ENCODE measurements at regions not wholly inside any gene's neighbourhood (a gene's known extent, or its start where the extent isn't known, plus 50 kb on each side); places are given as distances from the start of the nearest gene placed in this dataset.

- Histone ChIP-seq H3K9me3 (ENCODE audit: control insufficient read depth, low read length) (peaks cover 65% of the 10 kb centered on the region), H3K36me3 (ENCODE audit: control insufficient read depth, insufficient read depth, low read length) (no peaks in the 10 kb centered on the region), H3K4me1 (ENCODE audit: control insufficient read depth, insufficient read depth, low read length) (peaks cover 2% of the 10 kb centered on the region), H3K27ac (ENCODE audit: low read depth, low read length) (no peak overlapping the region), H3K4me3 (ENCODE audit: low read length) (no peak overlapping the region), H3K9ac (ENCODE audit: extremely low read depth, low read length, poor library complexity, severe bottlenecking) (no peak overlapping the region), H3K27me3 (ENCODE audit: control insufficient read depth, insufficient read depth, low read length, poor library complexity, severe bottlenecking) (no peaks in the 10 kb centered on the region)
- Mint-ChIP-seq H3K4me1 (peaks cover 15% of the 10 kb centered on the region), H3K27me3 (ENCODE audit: insufficient read depth) (peaks cover 10% of the 10 kb centered on the region), H3K27ac (no peak overlapping the region), H3K9me3 (peaks cover 77% of the 10 kb centered on the region), H3K36me3 (ENCODE audit: low read depth) (peaks cover 16% of the 10 kb centered on the region), H3K4me3 (no peak overlapping the region)
- no peak for TF ChIP-seq CTCF (conservative IDR thresholded peaks at IDR 0.05)
- WGBS, 2 experiments (ENCODE audit: insufficient coverage in 1 of 2, insufficient read length in 1 of 2), result 93 to 100% methylated on average over 5 of the region's 5 CpGs
- DNase-seq, result no peak
Observed at GRCh38 chr15:75143738-75144334, 57.8 kb upstream of the C15orf39 start.

- 75 to 86% methylated on average over 7 of the region's 7 CpGs for WGBS, 2 experiments (ENCODE audit: insufficient coverage in 1 of 2, insufficient read length in 1 of 2)
- no peak for DNase-seq
- H3K9me3 Mint-ChIP-seq, result peaks cover 77% of the 10 kb centered on the region
Observed at GRCh38 chr15:75145027-75145841, 56.4 kb upstream of the C15orf39 start.

GRCh38 chr15:75148280-75148679, 53.4 kb upstream of the C15orf39 start:
- H3K27me3 ChIP-seq (ENCODE audit: control insufficient read depth, insufficient read depth, low read length, poor library complexity, severe bottlenecking), result no peaks in the 10 kb centered on the region
- peaks cover 51% of the 10 kb centered on the region for H3K9me3 ChIP-seq (ENCODE audit: control insufficient read depth, low read length)
- WGBS, 2 experiments (ENCODE audit: insufficient coverage in 1 of 2, insufficient read length in 1 of 2), result 94 to 100% methylated on average over 1 to 2 of the region's 2 CpGs
- Mint-ChIP-seq H3K4me3 (no peak overlapping the region), H3K27ac (no peak overlapping the region), H3K36me3 (ENCODE audit: low read depth) (no peaks in the 10 kb centered on the region), H3K4me1 (peaks cover 9% of the 10 kb centered on the region), H3K27me3 (ENCODE audit: insufficient read depth) (peaks cover 9% of the 10 kb centered on the region), H3K9me3 (peaks cover 52% of the 10 kb centered on the region)
- TF ChIP-seq CTCF (conservative IDR thresholded peaks at IDR 0.05), result no peak
- no peaks in the 10 kb centered on the region for H3K36me3 ChIP-seq (ENCODE audit: control insufficient read depth, insufficient read depth, low read length)
- no peak for DNase-seq
- no peak overlapping the region for H3K4me3 ChIP-seq (ENCODE audit: low read length)
- H3K4me1 ChIP-seq (ENCODE audit: control insufficient read depth, insufficient read depth, low read length), result no peaks in the 10 kb centered on the region
- H3K9ac ChIP-seq (ENCODE audit: extremely low read depth, low read length, poor library complexity, severe bottlenecking), result no peak overlapping the region
- no peak overlapping the region for H3K27ac ChIP-seq (ENCODE audit: low read depth, low read length)

More at GRCh38 chr15:75145027-75145841, 56.4 kb upstream of the C15orf39 start:
- Mint-ChIP-seq H3K36me3 (ENCODE audit: low read depth) (peaks cover 16% of the 10 kb centered on the region), H3K27ac (no peak overlapping the region), H3K27me3 (ENCODE audit: insufficient read depth) (peaks cover 10% of the 10 kb centered on the region), H3K4me1 (peaks cover 7% of the 10 kb centered on the region), H3K4me3 (no peak overlapping the region)
- H3K36me3 ChIP-seq (ENCODE audit: control insufficient read depth, insufficient read depth, low read length), result no peaks in the 10 kb centered on the region
- H3K9ac ChIP-seq (ENCODE audit: extremely low read depth, low read length, poor library complexity, severe bottlenecking), result no peak overlapping the region
- H3K4me1 ChIP-seq (ENCODE audit: control insufficient read depth, insufficient read depth, low read length), result no peaks in the 10 kb centered on the region
- peaks cover 76% of the 10 kb centered on the region for H3K9me3 ChIP-seq (ENCODE audit: control insufficient read depth, low read length)
- no peak for TF ChIP-seq CTCF (conservative IDR thresholded peaks at IDR 0.05)
- no peak overlapping the region for H3K27ac ChIP-seq (ENCODE audit: low read depth, low read length)
- no peaks in the 10 kb centered on the region for H3K27me3 ChIP-seq (ENCODE audit: control insufficient read depth, insufficient read depth, low read length, poor library complexity, severe bottlenecking)
- H3K4me3 ChIP-seq (ENCODE audit: low read length), result no peak overlapping the region

Measured in endodermal cell (in vitro differentiated cells).